GM21576 (cell line): ENCODE measurements at regions not wholly inside any gene's neighbourhood (a gene's known extent, or its start where the extent isn't known, plus 50 kb on each side); places are given as distances from the start of the nearest gene placed in this dataset.
"Not testable (repeated sequence)": the region's sequence is repeated elsewhere in the genome, so short reads cannot be mapped to it uniquely, and the experiment has no call there.

Experiments
- ATAC-seq: cut with Tn5 transposase; IDR thresholded peaks from one replicate; pipeline ENCODE4 v1.9.1; 2021; ENCODE audit warnings: mild to moderate bottlenecking, moderate library complexity; ENCODE audit not compliant: unreplicated experiment

- not testable (repeated sequence) for ATAC-seq
Observed at GRCh38 chr1:188003687-188004086, 1174.9 kb downstream of the PLA2G4A start.

- ATAC-seq, result no peak
Observed at GRCh38 chr1:188004849-188005248, 1176.1 kb downstream of the PLA2G4A start.

GRCh38 chr1:188006354-188006753 lies 1177.6 kb downstream of the PLA2G4A start:
- no peak for ATAC-seq

GRCh38 chr1:188013222-188013849 lies 1184.6 kb downstream of the PLA2G4A start:
- not testable (repeated sequence) for ATAC-seq

GRCh38 chr1:188017921-188018320 lies 1189.2 kb downstream of the PLA2G4A start:
- no peak for ATAC-seq

- ATAC-seq, result no peak
Observed at GRCh38 chr1:188022661-188023060, 1193.9 kb downstream of the PLA2G4A start.

GRCh38 chr1:188023206-188023605 lies 1194.5 kb downstream of the PLA2G4A start:
- ATAC-seq, result no peak

- no peak for ATAC-seq
Observed at GRCh38 chr1:188027613-188028012, 1198.9 kb downstream of the PLA2G4A start.

GRCh38 chr1:188037572-188037971 lies 1208.8 kb downstream of the PLA2G4A start:
- not testable (repeated sequence) for ATAC-seq

- ATAC-seq, result no peak
Observed at GRCh38 chr1:188043536-188044245, 1214.9 kb downstream of the PLA2G4A start.

GRCh38 chr1:188050250-188050649 lies 1221.5 kb downstream of the PLA2G4A start:
- ATAC-seq, result no peak

- ATAC-seq, result no peak
Observed at GRCh38 chr1:188056011-188056410, 1227.3 kb downstream of the PLA2G4A start.

GRCh38 chr1:188058801-188059200 lies 1230.1 kb downstream of the PLA2G4A start:
- no peak for ATAC-seq

- no peak for ATAC-seq
Observed at GRCh38 chr1:188061881-188062280, 1233.1 kb downstream of the PLA2G4A start.

GRCh38 chr1:188062456-188062855 lies 1233.7 kb downstream of the PLA2G4A start:
- no peak for ATAC-seq

GRCh38 chr1:188065917-188066316 lies 1237.2 kb downstream of the PLA2G4A start:
- no peak for ATAC-seq

GRCh38 chr1:188070848-188071247 lies 1242.1 kb downstream of the PLA2G4A start:
- ATAC-seq, result no peak

GRCh38 chr1:188089015-188089414 lies 1260.3 kb downstream of the PLA2G4A start:
- ATAC-seq, result no peak

- no peak for ATAC-seq
Observed at GRCh38 chr1:188089461-188089860, 1260.7 kb downstream of the PLA2G4A start.

GRCh38 chr1:188096521-188096920 lies 1267.8 kb downstream of the PLA2G4A start:
- no peak for ATAC-seq

GRCh38 chr1:188117436-188117835 lies 1288.7 kb downstream of the PLA2G4A start:
- no peak for ATAC-seq

- no peak for ATAC-seq
Observed at GRCh38 chr1:188122646-188123045, 1293.9 kb downstream of the PLA2G4A start.

GRCh38 chr1:188127507-188127906 lies 1298.8 kb downstream of the PLA2G4A start:
- no peak for ATAC-seq
